Stimulated activated CD8-positive, alpha-beta memory T cell treated with anti-CD3 and anti-CD28 coated beads, Interleukin-12 subunit alpha, Interleukin-12 subunit beta, amount 100 ng/mL, for 4 hours (primary cell): ENCODE measurements at regions not wholly inside any gene's neighbourhood (a gene's known extent, or its start where the extent isn't known, plus 50 kb on each side); places are given as distances from the start of the nearest gene placed in this dataset.

Experiments used
- DNase-seq: peaks from one replicate; pipeline ENCODE4 v3.0.0-alpha.2; 2020; ENCODE audit warnings: low read depth

DNA sequence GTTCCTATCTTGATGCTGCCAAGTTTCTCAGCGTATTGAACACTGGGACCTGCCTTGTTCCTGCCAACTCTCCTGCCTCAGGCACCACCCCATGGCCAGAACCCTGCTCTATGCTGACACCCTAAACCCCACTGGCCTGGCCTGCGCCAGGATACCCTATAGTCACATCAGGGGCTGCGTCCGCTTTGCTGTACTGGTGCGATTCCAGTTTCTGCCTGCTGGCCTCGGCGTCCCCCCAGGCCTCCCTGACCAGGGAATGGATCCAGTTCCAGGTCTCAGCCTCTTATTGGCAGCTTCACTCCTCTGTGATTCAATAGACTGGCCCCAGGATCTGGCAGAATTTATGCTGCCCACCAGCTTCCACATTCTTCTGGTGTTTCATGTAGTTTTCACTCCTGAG is 55.0 kb downstream of the GPR6 start:
- no peak for DNase-seq

DNA sequence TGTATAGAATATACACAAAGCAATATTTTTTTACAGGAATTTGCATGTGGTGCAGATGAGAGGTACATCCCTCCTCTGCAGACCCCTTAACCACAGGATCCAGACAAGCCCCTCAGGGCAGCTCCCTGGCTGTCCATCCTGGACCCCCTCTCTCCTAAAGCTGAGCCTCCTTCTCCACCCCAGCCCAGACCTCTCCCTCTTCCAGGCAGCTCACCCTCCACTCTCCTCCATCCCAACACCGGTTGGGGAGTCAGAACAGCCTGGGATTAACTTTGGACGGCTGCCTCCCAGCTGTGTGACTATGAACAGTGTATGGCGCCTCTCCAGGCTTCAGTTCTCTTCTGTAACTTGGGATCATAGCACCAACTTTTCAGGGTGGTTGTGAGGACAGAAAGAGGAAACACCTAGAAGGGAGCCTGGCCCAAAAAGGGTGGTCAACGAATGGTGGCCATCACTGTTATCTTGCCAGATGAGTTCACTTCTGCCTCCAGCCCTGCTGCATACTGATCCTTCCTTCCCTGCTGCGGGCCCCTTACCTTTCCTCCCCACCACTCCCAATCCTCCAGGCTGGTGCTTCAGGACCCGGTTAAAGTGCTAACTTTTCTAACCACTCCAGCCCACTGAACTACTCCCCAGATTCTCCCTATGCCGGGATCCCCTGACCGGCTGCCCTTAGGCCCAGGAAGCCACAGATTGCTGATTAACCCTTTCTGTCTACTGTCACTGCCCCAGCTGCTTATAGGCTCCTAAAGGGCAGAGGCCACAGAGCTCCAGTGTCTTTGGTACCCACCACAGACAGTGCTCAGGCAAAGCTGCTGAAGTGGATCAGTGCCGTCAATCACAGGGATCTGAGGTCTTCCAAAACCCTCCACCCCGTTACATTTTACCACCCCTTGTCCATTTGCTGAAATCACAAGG is 55.9 kb downstream of the GPR6 start:
- no peak for DNase-seq

DNA sequence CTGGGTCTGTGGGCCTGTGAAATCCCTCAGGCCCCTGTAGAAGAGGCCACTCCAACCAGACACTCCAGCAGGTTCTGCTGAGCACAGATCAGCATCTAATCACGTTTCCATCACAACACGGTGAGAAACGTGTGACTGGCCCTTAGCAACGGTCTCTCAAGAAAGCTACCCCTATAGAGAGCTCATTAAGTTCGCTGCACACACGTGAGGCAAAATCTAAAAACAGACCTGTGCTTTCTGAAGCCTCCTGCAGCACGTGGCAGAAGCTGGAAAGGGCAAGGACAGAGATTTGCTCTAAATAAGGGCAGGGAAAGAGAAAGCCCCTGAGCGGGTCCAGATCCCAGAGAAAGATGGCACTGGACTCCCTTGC is 56.5 kb downstream of the GPR6 start:
- DNase-seq, result no peak

DNA sequence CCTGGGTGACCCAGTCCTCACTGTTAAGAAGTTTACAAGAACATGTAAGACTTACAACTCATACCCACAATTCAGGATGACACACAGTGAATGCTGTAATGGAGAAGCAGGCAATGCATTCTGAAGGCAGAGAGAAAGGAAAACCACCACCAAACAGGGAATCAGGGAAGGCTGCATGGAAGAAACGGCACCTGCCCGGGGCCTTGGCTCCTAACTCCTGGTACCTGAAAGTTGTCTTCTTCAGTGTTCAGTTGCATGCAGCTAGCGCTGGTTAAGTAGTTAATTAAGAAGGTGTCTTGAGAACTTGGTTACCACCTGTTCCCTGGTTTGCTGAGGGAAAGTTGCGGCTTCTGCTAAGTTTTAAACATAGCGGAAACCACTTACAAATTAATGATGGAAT is 57.2 kb downstream of the GPR6 start:
- no peak for DNase-seq

DNA sequence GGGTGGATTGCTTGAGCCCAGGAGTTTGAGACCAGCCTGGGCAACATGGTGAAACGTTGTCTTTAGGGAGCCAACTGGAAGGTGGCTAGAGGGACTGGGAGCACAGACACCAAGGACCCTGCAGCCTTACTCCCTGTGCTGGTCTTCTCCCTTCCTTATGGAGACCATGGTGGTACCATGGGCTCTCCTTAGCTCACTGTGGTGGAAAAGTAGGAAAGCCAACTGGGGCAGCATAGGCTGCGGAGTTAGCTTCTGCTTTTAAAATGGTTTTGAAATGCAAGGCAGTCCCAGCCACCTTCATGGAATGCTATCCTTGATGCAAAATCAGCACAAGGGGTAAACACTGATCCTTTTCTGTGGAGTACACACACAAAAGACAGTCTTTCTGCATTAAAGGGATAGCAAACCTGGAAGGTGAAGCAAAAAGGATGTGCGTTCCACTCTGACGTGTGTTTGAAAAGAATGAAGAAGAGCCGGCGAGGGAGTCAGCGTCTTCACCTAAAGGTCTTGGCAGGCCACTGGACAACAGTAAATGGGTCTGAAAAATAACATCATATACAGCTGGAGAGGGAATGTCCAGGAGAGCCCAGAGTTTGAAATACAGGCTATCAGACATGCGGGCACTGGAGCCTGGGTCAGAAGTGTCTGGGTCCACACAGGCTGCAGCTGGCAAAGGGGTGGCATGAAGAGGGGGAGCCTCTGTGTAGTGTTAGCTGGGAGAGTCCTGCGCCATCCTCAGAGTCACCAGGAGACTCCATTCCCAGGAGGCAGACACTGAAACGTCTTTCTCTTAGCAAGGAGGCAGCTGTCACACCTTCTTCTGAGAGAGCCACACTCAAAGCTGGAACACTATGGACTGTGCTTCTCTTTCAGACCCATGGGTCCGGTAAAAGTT is 58.5 kb downstream of the GPR6 start:
- no peak for DNase-seq

DNA sequence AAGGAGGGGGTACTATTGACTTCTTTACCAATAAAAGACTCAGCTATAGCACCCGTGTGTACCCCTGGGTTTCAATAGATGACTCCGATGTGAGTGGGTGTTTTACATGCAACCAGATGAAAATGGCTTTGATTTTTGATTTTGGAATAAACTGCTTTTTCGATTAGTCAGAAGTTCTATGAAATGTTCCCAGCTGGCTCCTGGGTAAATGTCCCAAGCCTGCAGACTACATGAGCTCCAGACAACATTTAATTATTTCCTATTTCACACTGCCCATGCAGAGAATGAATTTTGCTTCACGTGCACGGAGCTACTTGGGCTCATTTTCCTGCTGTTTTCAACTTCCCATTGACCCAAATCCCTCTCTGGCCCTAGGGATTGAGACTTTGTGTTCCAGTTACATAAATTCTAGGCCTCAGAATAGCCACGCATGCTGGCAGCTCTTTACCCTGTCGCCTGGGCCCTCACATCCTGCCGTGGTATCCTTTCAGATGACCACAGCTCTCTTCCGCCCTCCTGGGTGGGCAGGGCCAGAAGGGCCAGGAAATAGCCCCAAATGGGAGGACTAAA is 59.7 kb downstream of the GPR6 start:
- DNase-seq, result no peak

DNA sequence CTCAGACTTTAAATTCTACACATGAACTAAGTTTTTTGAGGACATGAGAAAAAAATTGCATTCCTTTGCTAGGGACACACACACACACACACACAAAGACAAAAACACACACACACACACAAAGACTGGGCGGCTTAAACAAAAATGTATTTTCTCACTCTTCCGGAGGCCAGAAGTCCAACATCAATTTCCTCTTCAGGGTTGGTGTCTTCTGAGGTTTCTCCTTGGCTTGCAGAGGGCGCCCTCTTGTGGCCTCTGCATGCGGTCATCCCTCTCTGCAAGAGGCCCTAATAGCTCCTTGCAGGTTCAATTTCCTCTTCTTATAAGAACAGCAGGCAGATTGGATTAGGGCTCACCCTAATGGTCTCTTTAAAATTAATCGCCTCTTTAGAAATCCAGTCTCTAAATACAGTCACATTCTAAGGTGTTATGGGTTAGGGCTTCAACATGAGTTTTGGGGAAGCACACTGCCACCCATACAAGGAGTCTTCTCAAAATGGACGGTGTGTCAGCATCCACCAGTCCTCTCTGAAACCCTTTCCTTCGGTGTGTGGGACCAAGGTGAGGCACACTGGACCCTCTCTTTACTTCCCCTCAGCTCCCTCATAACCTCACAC is 61.4 kb downstream of the GPR6 start:
- DNase-seq, result peak; percentile 57

DNA sequence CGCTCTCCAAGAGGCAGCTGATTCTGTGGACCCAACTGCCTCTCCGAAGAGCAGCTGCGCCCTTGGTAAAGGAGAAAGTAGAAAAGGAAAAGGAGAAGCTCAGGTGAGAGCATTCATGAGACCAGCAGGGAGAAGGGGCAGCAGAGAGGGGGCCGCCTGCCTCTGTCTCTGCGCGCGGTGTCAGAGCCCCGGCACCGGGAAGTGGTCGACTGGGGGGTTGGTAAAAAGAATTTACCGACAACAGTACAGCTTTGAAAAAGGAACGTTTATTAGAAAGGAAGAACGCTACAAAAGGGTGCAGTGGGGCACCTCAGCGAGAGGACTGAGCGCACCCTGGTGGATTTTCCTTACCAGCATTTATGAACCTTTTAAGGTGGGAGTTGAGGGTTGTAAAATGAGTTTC is 61.9 kb downstream of the GPR6 start:
- DNase-seq, result peak; percentile 5

DNA sequence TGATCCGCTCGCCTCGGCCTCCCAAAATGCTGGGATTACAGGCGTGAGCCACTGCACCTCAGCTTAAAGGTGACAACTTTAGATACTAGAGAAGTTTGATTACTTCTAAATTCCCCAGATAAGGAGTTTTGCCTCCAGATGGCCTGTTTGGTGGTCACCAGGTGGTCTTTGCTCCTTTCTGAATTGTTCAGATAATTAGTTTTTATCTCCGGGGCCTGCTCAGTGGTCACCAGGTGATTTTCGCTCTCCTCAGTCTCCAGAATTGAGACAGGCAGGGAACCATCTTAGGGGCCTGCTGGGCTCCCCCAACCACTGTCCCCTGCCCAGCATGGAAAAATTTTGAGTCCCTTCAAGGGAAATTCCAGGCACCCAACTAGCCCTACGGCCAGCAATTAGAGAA is 62.6 kb downstream of the GPR6 start:
- no peak for DNase-seq

DNA sequence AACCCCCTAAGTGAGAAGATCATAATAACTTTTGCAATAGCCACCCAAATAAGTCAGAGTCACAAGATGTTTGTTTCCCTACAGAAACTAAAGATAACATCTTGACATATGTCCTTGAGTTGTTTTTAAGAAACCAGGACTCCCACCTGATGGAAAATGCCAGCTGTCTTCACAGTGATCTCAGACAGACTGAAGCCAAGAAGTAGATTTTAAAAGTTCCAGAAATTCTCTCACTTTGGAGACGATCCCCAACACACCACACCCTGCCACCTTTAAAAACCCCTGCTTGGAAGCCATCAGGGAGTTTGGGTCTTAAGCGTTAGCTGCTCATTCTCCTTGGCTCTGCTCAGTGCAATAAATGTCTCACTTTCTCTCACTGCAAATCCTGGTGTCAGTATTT is 63.0 kb downstream of the GPR6 start:
- DNase-seq, result no peak

DNA sequence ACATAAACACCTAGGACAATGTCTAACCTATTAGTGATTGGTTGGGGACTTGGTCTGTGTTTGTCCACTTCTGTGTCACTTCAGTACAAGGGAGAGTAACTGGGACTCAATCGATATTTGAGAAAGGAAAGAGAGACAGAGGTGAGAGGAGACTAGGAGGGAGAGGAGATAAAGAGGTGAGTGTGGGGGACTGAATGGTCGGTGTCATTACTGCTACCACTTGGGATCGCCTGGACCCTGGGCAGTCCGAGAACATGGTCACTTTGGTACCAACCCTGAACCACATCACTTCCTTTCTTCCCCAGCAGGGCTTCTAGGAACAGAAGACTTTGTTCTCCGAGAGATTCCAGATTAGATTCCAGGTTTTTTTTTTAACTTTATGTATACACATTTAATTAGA is 63.7 kb downstream of the GPR6 start:
- DNase-seq, result no peak

DNA sequence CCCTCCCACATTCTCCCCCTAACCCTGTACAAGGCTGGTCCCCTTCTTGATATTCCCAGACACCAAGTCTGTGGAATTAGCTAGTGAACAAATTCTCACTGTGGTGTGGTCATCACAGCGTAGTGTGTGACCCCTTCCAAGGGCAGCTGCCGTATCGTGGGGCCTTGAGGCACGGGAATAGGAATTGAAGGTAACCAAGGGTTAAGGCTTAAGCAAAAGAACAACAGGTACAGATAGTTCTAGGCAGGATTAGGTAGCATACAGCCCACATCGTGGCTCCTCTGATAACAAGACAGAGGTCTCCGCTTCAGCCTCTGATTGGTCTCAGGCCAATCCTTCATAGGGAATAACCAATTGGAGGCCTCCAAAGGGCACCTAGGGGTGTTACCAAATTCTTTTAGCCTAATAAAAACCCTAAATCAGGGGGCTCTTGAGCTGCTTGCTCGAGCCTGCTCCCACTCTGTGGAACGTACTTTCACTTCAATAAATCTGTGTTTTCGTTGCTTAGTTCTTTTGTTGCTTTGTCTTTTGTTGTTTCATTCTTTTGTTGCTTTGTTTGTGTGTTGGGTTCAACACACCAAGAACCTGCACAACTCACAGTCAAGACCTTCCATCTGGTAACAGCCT is 64.7 kb downstream of the GPR6 start:
- no peak for DNase-seq

DNA sequence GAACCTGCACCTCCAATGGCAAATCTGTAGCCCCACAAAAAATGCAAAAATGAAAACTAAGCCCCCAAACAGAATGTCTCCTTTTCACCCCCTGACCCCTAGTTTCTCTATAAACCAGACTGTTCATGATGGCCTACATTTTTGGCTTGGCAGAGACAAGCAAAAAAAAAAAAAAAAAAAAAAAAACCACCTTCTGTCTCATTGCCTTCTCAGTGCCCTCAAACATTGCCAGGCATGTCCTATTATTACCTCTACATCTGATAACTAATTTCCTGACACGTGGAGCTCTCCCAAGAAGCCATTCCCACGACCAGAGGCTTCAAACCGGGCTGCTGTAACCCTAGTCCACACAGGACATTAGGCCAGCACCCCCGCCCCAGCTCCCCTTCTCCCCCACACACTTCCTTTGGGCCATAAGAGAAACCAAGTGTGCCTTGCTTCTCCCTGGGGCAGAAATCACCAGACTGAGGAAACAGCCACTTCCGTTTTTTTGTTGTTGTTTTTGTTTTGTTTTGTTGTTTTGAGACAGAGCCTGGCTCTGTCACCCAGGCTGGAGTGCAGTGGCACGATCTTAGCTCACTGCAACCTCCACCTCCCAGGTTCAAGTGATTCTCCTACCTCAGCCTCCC is 65.4 kb downstream of the GPR6 start:
- DNase-seq, result no peak

DNA sequence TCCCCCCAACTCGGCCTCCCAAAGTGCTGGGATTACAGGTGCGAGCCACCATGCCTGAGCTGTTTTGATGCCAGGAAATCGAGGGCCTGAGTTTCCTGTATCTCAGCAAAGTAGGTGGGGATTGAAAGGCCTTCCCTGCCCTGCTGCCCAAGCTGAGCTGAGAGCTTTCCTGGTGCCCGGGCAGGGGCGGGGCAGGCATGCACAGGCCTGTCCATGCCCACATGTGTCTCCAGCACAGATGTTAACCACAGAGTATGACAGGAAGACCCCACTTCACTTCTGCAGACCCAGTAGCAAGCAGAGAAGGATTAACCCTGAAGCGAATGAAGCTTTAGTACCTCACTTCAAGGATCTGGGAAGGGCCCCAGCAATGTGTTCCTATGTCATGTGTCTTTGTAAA is 66.0 kb downstream of the GPR6 start:
- DNase-seq, result no peak

DNA sequence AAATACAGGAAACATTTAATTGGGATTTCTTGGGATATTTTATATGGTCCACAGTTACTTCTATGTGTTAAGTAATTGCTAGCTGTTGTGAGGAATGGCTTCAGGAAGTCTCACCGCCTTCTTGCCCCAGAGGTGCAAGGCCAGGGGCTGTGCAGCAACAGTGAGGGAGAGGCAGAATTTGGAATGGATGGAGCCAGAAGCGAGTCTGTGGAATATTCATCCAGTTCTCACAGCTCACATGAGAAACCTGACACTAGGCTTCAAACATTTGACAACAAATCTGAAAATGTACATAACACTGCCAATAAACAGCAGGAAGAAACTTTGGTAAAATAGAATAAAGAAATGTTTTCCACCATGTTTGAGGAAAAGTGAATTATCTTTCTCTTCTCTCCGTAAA is 66.5 kb downstream of the GPR6 start:
- no peak for DNase-seq

DNA sequence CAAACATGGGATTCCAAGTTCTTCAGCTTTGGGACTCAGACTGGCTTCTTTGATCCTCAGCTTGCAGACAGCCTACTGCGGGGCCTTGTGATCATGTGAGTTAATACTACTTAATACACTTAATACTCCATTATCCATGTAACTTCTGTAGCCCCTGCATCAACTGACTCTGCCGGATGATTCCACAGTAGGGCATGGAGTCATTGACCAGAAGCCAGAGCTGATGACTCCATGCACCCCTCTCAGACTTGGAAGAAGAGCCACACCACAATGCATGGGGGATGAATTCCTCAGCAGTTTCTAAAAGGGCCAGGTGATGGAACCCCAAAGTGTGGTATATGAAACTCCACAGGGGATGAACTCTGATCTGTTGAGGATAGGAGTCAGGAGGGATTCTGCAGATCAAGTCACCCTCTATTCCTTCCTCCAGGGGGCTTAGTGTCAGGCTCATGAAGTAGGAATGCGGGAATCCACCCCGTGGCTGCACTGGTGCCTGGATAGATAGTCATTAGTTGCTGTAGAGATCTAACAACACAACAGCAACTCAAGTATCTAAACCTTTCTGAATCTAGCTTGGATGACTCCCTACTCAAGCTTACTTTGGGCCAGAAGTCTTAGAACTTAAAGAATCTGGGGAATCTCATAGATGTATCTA is 70.2 kb downstream of the GPR6 start:
- DNase-seq, result no peak

DNA sequence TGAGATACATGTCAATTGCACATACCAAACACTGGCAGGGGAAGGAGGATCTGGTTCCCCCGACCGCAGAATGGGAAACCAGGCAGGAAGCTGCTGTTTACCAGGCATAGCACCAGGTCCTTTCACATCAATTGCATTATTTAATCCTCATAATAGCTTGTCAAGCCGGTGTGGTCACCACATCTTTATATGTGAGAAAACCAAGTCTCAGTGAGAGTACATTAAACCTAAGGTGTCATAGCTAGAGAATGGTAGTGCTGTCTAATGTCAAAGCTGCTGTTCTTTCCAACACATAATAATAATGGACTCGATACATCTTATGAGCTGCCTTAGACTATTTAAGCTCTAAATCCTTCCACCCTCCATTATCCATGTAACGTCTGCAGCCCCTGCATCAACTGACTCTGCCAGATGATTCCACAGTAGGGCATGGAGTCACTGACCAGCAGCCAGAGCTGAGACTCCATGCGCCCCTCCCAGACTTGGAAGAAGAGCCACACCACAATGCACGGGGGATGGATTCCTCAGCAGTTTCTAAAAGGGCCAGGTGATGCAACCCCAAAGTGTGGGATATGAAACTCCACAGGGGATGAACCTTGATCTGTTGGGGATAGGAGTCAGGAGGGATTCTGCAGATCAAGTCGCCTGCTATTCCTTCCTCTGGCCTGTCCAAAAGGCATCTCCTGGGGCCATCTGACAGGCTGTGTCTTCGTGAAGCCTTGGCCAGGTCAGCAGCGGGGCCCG is 71.8 kb downstream of the GPR6 start:
- no peak for DNase-seq
